HepG2 (cell line): ENCODE measurements at regions not wholly inside any gene's neighbourhood (a gene's known extent, or its start where the extent isn't known, plus 50 kb on each side); places are given as distances from the start of the nearest gene placed in this dataset.

Source experiments
- ATAC-seq: fragments of 200-7000 bp; cut with Tn5 transposase; 3 replicates; pipeline ENCODE4 v1.9.1; 2020; ENCODE audit warnings: mild to moderate bottlenecking, moderate library complexity
- BruUV-seq: library from RNA; stranded (reverse); fragments of 400-500 nt; replicated peaks from 2 replicates; lab custom pipeline; 2021; lab: Mats Ljungman, UMichigan
- CTCF ChIA-PET: fragments of 300-600 bp; formaldehyde crosslinking; extraction: SDS; loops from one replicate; lab custom pipeline; 2021; ENCODE audit warnings: low total read pairs, inconsistent platforms, low intra/inter-chr PET ratio; lab: Yijun Ruan, JAX
- POLR2A ChIA-PET: fragments of 350-600 bp; sonication (Branson Sonifier 250); formaldehyde crosslinking; loops from one replicate; lab custom pipeline; 2020; ENCODE audit warnings: antibody characterized with exemption, inconsistent platforms; lab: Yijun Ruan, JAX
- DNase-seq: peaks from one replicate; pipeline ENCODE4 v3.0.0-alpha.2; 2015; ENCODE audit warnings: low spot score
- FAIRE-seq: peaks from 3 replicates; lab custom pipeline; 2011; peaks lifted over from hg19 to GRCh38; lab: Jason Lieb, UNC
- H2AFZ ChIP-seq: one replicate; pipeline ENCODE4 v1.6.1; 2011; ENCODE audit warnings: low read length, inconsistent platforms
- H3K27ac ChIP-seq: fragments of 300-600 bp; 3 replicates; pipeline ENCODE4 v1.8.0; 2011; ENCODE audit warnings: mixed run types, mild to moderate bottlenecking, mixed read lengths, low read length, inconsistent platforms; ENCODE audit not compliant: insufficient read depth; ENCODE audit errors: extremely low read length
- H3K27me3 ChIP-seq, 2 experiments: fragments of 200-600 bp in 1 of 2; 2 replicates in 1 of 2; 3 replicates in 1 of 2; pipeline versions ENCODE4 v1.6.0 to v1.8.0; 2011; ENCODE audit warnings: low read length in 2 of 2, mild to moderate bottlenecking in 2 of 2, moderate library complexity in 2 of 2, inconsistent platforms in 1 of 2; ENCODE audit not compliant: insufficient read depth in 2 of 2, control insufficient read depth in 1 of 2
- H3K36me3 ChIP-seq, 2 experiments: fragments of 200-600 bp in 1 of 2; replicated peaks in 1 of 2; 2 replicates in 1 of 2; 3 replicates in 1 of 2; pipeline versions ENCODE4 v1.5.1 to v1.8.0; 2011; ENCODE audit warnings: low read length in 2 of 2, inconsistent platforms in 1 of 2; ENCODE audit not compliant: insufficient read depth in 2 of 2, control insufficient read depth in 1 of 2
- H3K4me1 ChIP-seq: 2 replicates; pipeline ENCODE4 v1.5.1; 2012; ENCODE audit warnings: low read length, inconsistent platforms; ENCODE audit not compliant: insufficient read depth
- H3K4me2 ChIP-seq: 2 replicates; pipeline ENCODE4 v1.6.0; 2011; ENCODE audit warnings: low read depth, low read length, inconsistent platforms
- H3K4me3 ChIP-seq, 3 experiments: fragments of 200-600 bp in 1 of 3; sonication (generic), shearing (Covaris generic) in 1 of 3; replicated peaks in 1 of 3; 2 replicates each; pipeline ENCODE4 v1.5.1; 2011 to 2016; ENCODE audit warnings: low read length in 3 of 3, inconsistent platforms in 2 of 3, low read depth in 2 of 3, mild to moderate bottlenecking in 2 of 3, control low read depth in 1 of 3, mixed read lengths in 1 of 3; ENCODE audit not compliant: insufficient read depth in 1 of 3
- H3K79me2 ChIP-seq: one replicate; pipeline ENCODE4 v1.6.1; 2011; ENCODE audit warnings: low read length, inconsistent platforms; ENCODE audit not compliant: insufficient read depth
- H3K9ac ChIP-seq: 2 replicates; pipeline ENCODE4 v1.6.0; 2011; ENCODE audit warnings: mild to moderate bottlenecking, low read depth, low read length, inconsistent platforms; ENCODE audit not compliant: insufficient read depth
- H3K9me3 ChIP-seq: 2 replicates; pipeline ENCODE4 v1.5.1; 2012; ENCODE audit warnings: mild to moderate bottlenecking, low read length
- H4K20me1 ChIP-seq: 2 replicates; pipeline ENCODE4 v1.6.0; 2011; ENCODE audit warnings: inconsistent platforms, mild to moderate bottlenecking, low read length, moderate library complexity; ENCODE audit not compliant: insufficient read depth
- ATF2 ChIP-seq: sonication (generic); formaldehyde crosslinking; IDR thresholded peaks from 2 replicates; pipeline ENCODE4 v1.4.0; 2020; ENCODE audit warnings: missing genetic modification reagents
- ATF3 ChIP-seq: sonication (generic); formaldehyde crosslinking; IDR thresholded peaks from 2 replicates; pipeline ENCODE4 v1.4.0; 2020; ENCODE audit warnings: missing genetic modification reagents
- CBFB ChIP-seq: sonication (generic); formaldehyde crosslinking; IDR thresholded peaks from 2 replicates; pipeline ENCODE4 v1.4.0; 2020; ENCODE audit warnings: missing genetic modification reagents
- CREBL2 ChIP-seq: sonication (generic); formaldehyde crosslinking; IDR thresholded peaks from 2 replicates; pipeline ENCODE4 v1.8.1; 2023; ENCODE audit warnings: missing genetic modification reagents, mild to moderate bottlenecking, borderline replicate concordance
- CTCF ChIP-seq: sonication (generic); formaldehyde crosslinking; IDR thresholded peaks from 2 replicates; pipeline ENCODE4 v1.5.0; 2020; ENCODE audit warnings: mild to moderate bottlenecking, missing genetic modification reagents, moderate library complexity
- FIP1L1 ChIP-seq: fragments of 200-400 bp; formaldehyde crosslinking; IDR thresholded peaks from 2 replicates; pipeline ENCODE4 v1.6.1; 2018; ENCODE audit warnings: low read depth, mild to moderate bottlenecking, low read length, moderate library complexity, borderline replicate concordance; ENCODE audit not compliant: insufficient read depth
- IKZF4 ChIP-seq: sonication (generic); formaldehyde crosslinking; IDR thresholded peaks from 2 replicates; pipeline ENCODE4 v1.5.1; 2020; ENCODE audit warnings: borderline replicate concordance, mild to moderate bottlenecking, low read depth, missing genetic modification reagents; ENCODE audit errors: not compliant biosample characterization
- MLLT10 ChIP-seq: sonication (generic); formaldehyde crosslinking; IDR thresholded peaks from 2 replicates; pipeline ENCODE4 v1.4.0; 2020; ENCODE audit warnings: missing genetic modification reagents
- MTA3 ChIP-seq: sonication (generic); formaldehyde crosslinking; IDR thresholded peaks from 2 replicates; pipeline ENCODE4 v1.4.0; 2020; ENCODE audit warnings: missing genetic modification reagents
- MTF1 ChIP-seq: sonication (generic); formaldehyde crosslinking; IDR thresholded peaks from 2 replicates; pipeline ENCODE4 v1.5.0; 2020; ENCODE audit warnings: missing genetic modification reagents
- SIN3B ChIP-seq: fragments of 150-350 bp; IDR thresholded peaks from 2 replicates; pipeline ENCODE4 v1.6.1; 2014; ENCODE audit warnings: low read length
- THAP7 ChIP-seq: sonication (generic); formaldehyde crosslinking; IDR thresholded peaks from 2 replicates; pipeline ENCODE4 v1.8.1; 2023; ENCODE audit warnings: mild to moderate bottlenecking, missing genetic modification reagents
- ZBTB8A ChIP-seq: sonication (generic); formaldehyde crosslinking; IDR thresholded peaks from 2 replicates; pipeline ENCODE4 v1.4.0; 2020; ENCODE audit warnings: mild to moderate bottlenecking, low read depth, missing genetic modification reagents, borderline replicate concordance
- ZNF230 ChIP-seq: sonication (generic); formaldehyde crosslinking; IDR thresholded peaks from 2 replicates; pipeline ENCODE4 v1.4.0; 2020; ENCODE audit warnings: mild to moderate bottlenecking, missing genetic modification reagents
- ZNF335 ChIP-seq: sonication (generic); formaldehyde crosslinking; IDR thresholded peaks from 2 replicates; pipeline ENCODE4 v1.4.0; 2020; ENCODE audit warnings: missing genetic modification reagents
- ZNF33B ChIP-seq: sonication (generic); formaldehyde crosslinking; IDR thresholded peaks from 2 replicates; pipeline ENCODE4 v1.5.1; 2020; ENCODE audit warnings: mild to moderate bottlenecking, missing genetic modification reagents
- ZNF577 ChIP-seq: sonication (generic); formaldehyde crosslinking; IDR thresholded peaks from 2 replicates; pipeline ENCODE4 v1.4.0; 2020; ENCODE audit warnings: mild to moderate bottlenecking, low read depth, missing genetic modification reagents, borderline replicate concordance
- ZNF672 ChIP-seq: sonication (generic); formaldehyde crosslinking; IDR thresholded peaks from 2 replicates; pipeline ENCODE4 v1.8.1; 2022; ENCODE audit warnings: missing genetic modification reagents
- ZNF850 ChIP-seq: sonication (generic); formaldehyde crosslinking; conservative IDR thresholded peaks from 2 replicates; pipeline ENCODE4 v1.9.0; 2021; ENCODE audit warnings: mild to moderate bottlenecking, missing genetic modification reagents
- WGBS: methylation state at CpG from one replicate; pipeline ENCODE4 v1.1.6; 2017; ENCODE audit warnings: low lambda C conversion rate; 5-methylcytosine and 5-hydroxymethylcytosine counted together
- in situ Hi-C: cut with HindIII; loops from 2 replicates; pipeline ENCODE4 v1.10.0; 2017; ENCODE audit warnings: low pct_unique_long_range_greater_than_20kb; ENCODE audit not compliant: extremely low pct_ligation_motif_present
- intact Hi-C: fragments of 100-400 bp; cut with micrococcal nuclease; formaldehyde crosslinking; loops from one replicate; pipeline ENCODE4 v1.10.0; 2022; ENCODE audit not compliant: unreplicated experiment

- Histone ChIP-seq H3K27ac (no peak overlapping the region), H3K36me3 (no peaks in the 10 kb centered on the region)
- intact Hi-C loops: no loop called here
- TF ChIP-seq ZNF33B: no peak
- TF ChIP-seq SIN3B: no peak
- no peak for TF ChIP-seq CBFB (CRISPR knock-in tag)
- TF ChIP-seq MTA3 (CRISPR knock-in tag): no peak
- TF ChIP-seq ZNF672 (CRISPR knock-in tag): no peak
- no peak for TF ChIP-seq MTF1 (CRISPR knock-in tag)
- no peak for TF ChIP-seq CTCF
- TF ChIP-seq ZNF577: no peak
- TF ChIP-seq ATF2 (CRISPR knock-in tag): no peak
- TF ChIP-seq ZBTB8A (CRISPR knock-in tag): no peak
- no peak for TF ChIP-seq ATF3
- TF ChIP-seq MLLT10 (CRISPR knock-in tag): no peak
- TF ChIP-seq ZNF335 (CRISPR knock-in tag): no peak
- no peak for TF ChIP-seq THAP7
- TF ChIP-seq ZNF230 (CRISPR knock-in tag): no peak
- TF ChIP-seq IKZF4: no peak
- TF ChIP-seq ZNF850 (CRISPR knock-in tag): no peak
- TF ChIP-seq FIP1L1: no peak
- no peak for TF ChIP-seq CREBL2 (CRISPR knock-in tag)
- TF ChIP-seq, all 625 proteins: peak for 0
- Histone ChIP-seq H3K79me2 (no peaks in the 10 kb centered on the region), H2AFZ (no peak overlapping the region), H3K4me2 (no peak overlapping the region), H3K9ac (no peak overlapping the region), H3K4me1 (no peaks in the 10 kb centered on the region), H4K20me1 (no peaks in the 10 kb centered on the region), H3K4me3 (no peak overlapping the region), H3K27me3 (no peaks in the 10 kb centered on the region), H3K9me3 (no peaks in the 10 kb centered on the region; the same call in 1 of the 2 replicates)
- ChIA-PET CTCF (no interaction called here), POLR2A (no interaction called here)
- BruUV-seq: no TSS peak
- FAIRE-seq (no peak), ATAC-seq (no peak), DNase-seq (no peak)
- 26% methylated on average over 1 of the region's 1 CpG for WGBS
- in situ Hi-C loops: no loop called here
These were observed 613.2 kb upstream of the CHORDC1 start for GRCh38 chr11:90836031-90836430.
